HEK293 (cell line): ENCODE measurements at regions not wholly inside any gene's neighbourhood (a gene's known extent, or its start where the extent isn't known, plus 50 kb on each side); places are given as distances from the start of the nearest gene placed in this dataset.

Experiments used
- CTCF ChIA-PET: fragments of 350-600 bp; formaldehyde crosslinking; extraction: SDS; loops from one replicate; lab custom pipeline; 2021; ENCODE audit warnings: antibody characterized with exemption; lab: Yijun Ruan, JAX
- POLR2A ChIA-PET: fragments of 300-600 bp; formaldehyde crosslinking; extraction: SDS; loops from one replicate; lab custom pipeline; 2020; ENCODE audit warnings: antibody characterized with exemption, inconsistent platforms; lab: Yijun Ruan, JAX
- H3K27ac ChIP-seq: fragments of 200-500 bp; sonication (Bioruptor generic); 2 replicates; pipeline ENCODE4 v1.5.1; 2014; ENCODE audit warnings: low read depth, low read length, control low read depth, inconsistent platforms; ENCODE audit errors: extremely low read depth
- H3K36me3 ChIP-seq, 2 experiments: fragments of 200-500 bp in 1 of 2; sonication (Bioruptor generic) in 1 of 2; 1 replicate in 1 of 2; 2 replicates in 1 of 2; pipeline ENCODE4 v1.5.1; 2014 to 2017; ENCODE audit warnings: inconsistent platforms in 2 of 2, low read length in 2 of 2; ENCODE audit not compliant: control insufficient read depth in 2 of 2, insufficient read depth in 1 of 2
- H3K4me1 ChIP-seq: fragments of 200-500 bp; sonication (Bioruptor generic); 2 replicates; pipeline ENCODE4 v1.5.1; 2014; ENCODE audit warnings: mild to moderate bottlenecking, low read length, inconsistent platforms; ENCODE audit not compliant: control insufficient read depth, insufficient read depth
- H3K4me3 ChIP-seq: 2 replicates; pipeline ENCODE4 v1.5.1; 2011; ENCODE audit warnings: low read depth, mild to moderate bottlenecking, control low read depth, low read length, moderate library complexity
- H3K9me3 ChIP-seq: fragments of 200-500 bp; sonication (Bioruptor generic); 2 replicates; pipeline ENCODE4 v1.5.1; 2014; ENCODE audit warnings: low read depth, low read length, inconsistent platforms; ENCODE audit not compliant: control insufficient read depth, insufficient read depth
- SCRT2 ChIP-seq: fragments of 450-650 bp; formaldehyde crosslinking; IDR thresholded peaks from 2 replicates; pipeline ENCODE4 v1.5.1; 2016; ENCODE audit warnings: missing biosample characterization, missing genetic modification characterization
- ZBTB49 ChIP-seq: fragments of 450-650 bp; formaldehyde crosslinking; IDR thresholded peaks from 2 replicates; pipeline ENCODE4 v1.5.1; 2016; ENCODE audit warnings: missing biosample characterization, missing genetic modification characterization, low read depth
- ZFP41 ChIP-seq: fragments of 450-650 bp; formaldehyde crosslinking; IDR thresholded peaks from 2 replicates; pipeline ENCODE4 v1.5.1; 2016; ENCODE audit warnings: missing biosample characterization, missing genetic modification characterization, borderline replicate concordance
- ZNF133 ChIP-seq: fragments of 450-650 bp; formaldehyde crosslinking; IDR thresholded peaks from 2 replicates; pipeline ENCODE4 v1.5.1; 2016; ENCODE audit warnings: missing biosample characterization, missing genetic modification characterization
- ZNF148 ChIP-seq: fragments of 450-650 bp; formaldehyde crosslinking; IDR thresholded peaks from 2 replicates; pipeline ENCODE4 v1.5.0; 2017; ENCODE audit warnings: missing biosample characterization, missing genetic modification characterization, borderline replicate concordance
- ZNF184 ChIP-seq: fragments of 450-650 bp; IDR thresholded peaks from 2 replicates; pipeline ENCODE4 v1.5.1; 2018; ENCODE audit warnings: missing biosample characterization, mild to moderate bottlenecking, missing genetic modification characterization
- ZNF280C ChIP-seq: fragments of 450-650 bp; formaldehyde crosslinking; IDR thresholded peaks from 2 replicates; pipeline ENCODE4 v1.5.1; 2016; ENCODE audit warnings: missing biosample characterization, missing genetic modification characterization
- ZNF423 ChIP-seq: fragments of 450-650 bp; formaldehyde crosslinking; IDR thresholded peaks from 2 replicates; pipeline ENCODE4 v1.5.1; 2016; ENCODE audit warnings: missing biosample characterization, missing genetic modification characterization
- ZNF433 ChIP-seq: fragments of 450-650 bp; formaldehyde crosslinking; IDR thresholded peaks from 2 replicates; pipeline ENCODE4 v1.5.1; 2016; ENCODE audit warnings: missing biosample characterization, missing genetic modification characterization, low read depth
- ZNF623 ChIP-seq: fragments of 450-650 bp; formaldehyde crosslinking; IDR thresholded peaks from 2 replicates; pipeline ENCODE4 v1.5.1; 2016; ENCODE audit warnings: missing biosample characterization, missing genetic modification characterization
- ZNF626 ChIP-seq: fragments of 450-650 bp; sonication (Bioruptor Pico); formaldehyde crosslinking; IDR thresholded peaks from 2 replicates; pipeline ENCODE4 v1.5.1; 2018; ENCODE audit warnings: missing biosample characterization, missing genetic modification characterization, inconsistent platforms
- ZNF707 ChIP-seq: fragments of 450-650 bp; formaldehyde crosslinking; IDR thresholded peaks from 2 replicates; pipeline ENCODE4 v1.5.1; 2016; ENCODE audit warnings: missing biosample characterization, missing genetic modification characterization
- TF ChIP-seq, protein P1 (sequence below): fragments of 450-650 bp; formaldehyde crosslinking; IDR thresholded peaks from 2 replicates; pipeline ENCODE4; 2016; ENCODE audit warnings: missing biosample characterization, missing genetic modification characterization

DNA sequence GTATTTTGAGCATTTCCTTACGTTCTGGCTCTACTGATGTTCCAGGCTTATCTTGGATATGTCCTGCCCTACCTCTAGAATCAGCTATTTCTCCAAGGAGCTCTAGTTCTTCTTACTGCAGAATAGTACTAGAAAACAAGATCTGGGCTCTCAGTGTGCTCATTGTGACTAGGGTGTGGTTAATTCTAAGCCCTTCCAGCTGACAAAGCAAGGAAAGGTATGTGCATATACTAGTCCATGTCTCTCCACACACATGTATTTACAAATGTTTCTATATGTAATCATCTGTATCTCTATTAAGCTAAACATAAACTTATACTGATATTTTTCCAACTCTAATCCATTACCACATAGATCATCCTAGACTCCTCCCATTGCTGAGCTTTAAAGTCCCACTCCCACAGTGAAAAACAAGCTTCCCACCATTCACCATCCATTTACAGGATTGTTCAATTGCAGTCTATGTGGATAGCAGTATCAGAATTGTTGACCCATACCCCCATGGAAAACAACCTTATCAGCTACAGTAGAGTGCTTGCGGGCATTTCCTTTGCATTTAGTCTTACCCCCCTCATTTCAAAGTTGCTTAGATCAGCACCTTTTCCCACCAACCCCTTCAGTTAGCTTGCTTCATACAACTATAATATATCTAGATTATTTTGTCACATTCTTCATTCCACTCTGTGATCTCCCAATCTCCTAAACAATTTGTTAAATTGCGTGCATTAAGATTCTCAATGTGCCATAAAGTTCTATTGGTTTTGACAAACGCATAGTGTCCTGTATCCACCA lies 194.5 kb downstream of the SOX9 start:
- Histone ChIP-seq H3K4me3 (no peak overlapping the region), H3K4me1 (no peaks in the 10 kb centered on the region), H3K9me3 (no peaks in the 10 kb centered on the region), H3K27ac (no peak overlapping the region), H3K36me3 (no peaks in the 10 kb centered on the region)
- POLR2A ChIA-PET = interaction anchor here (1.3 kb wide), 1 partner anchor 194 kb away, joined by 5 read pairs; the partner anchor contains the start of gene SOX9
- CTCF ChIA-PET = interaction anchor here (0.7 kb wide), 1 partner anchor 31 kb away, joined by 3 read pairs; no protein-coding TSS in a partner anchor
- TF ChIP-seq SCRT2 (tag by site-specific recombination) = no peak
- no peak for TF ChIP-seq ZNF148
- TF ChIP-seq ZNF280C (tag by site-specific recombination) = no peak
- no peak for TF ChIP-seq ZNF423
- no peak for TF ChIP-seq ZNF433 (tag by site-specific recombination)
- no peak for TF ChIP-seq ZNF623 (tag by site-specific recombination)

- CTCF ChIA-PET = no interaction called here
- POLR2A ChIA-PET = no interaction called here
- TF ChIP-seq ZNF184 (tag by site-specific recombination) = no peak
These were observed 197.3 kb downstream of the SOX9 start for GRCh38 chr17:72318131-72318530.

GRCh38 chr17:72321896-72322295 lies 201.1 kb downstream of the SOX9 start:
- TF ChIP-seq, protein P1, sequence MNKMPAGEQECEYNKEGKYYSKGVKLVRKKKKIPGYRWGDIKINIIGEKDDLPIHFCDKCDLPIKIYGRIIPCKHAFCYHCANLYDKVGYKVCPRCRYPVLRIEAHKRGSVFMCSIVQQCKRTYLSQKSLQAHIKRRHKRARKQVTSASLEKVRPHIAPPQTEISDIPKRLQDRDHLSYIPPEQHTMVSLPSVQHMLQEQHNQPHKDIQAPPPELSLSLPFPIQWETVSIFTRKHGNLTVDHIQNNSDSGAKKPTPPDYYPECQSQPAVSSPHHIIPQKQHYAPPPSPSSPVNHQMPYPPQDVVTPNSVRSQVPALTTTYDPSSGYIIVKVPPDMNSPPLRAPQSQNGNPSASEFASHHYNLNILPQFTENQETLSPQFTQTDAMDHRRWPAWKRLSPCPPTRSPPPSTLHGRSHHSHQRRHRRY (tag by site-specific recombination) = no peak
- TF ChIP-seq ZFP41 (tag by site-specific recombination) (no peak), ZBTB49 (no peak), ZNF626 (tag by site-specific recombination) (no peak), ZNF707 (no peak), ZNF133 (tag by site-specific recombination) (no peak)
- no peak overlapping the region for H3K27ac ChIP-seq
- H3K4me3 ChIP-seq = no peak overlapping the region
- no peaks in the 10 kb centered on the region for H3K4me1 ChIP-seq
- ChIA-PET POLR2A (no interaction called here), CTCF (no interaction called here)
- peaks cover 2% of the 10 kb centered on the region; the same call in 1 of the 2 replicates for H3K9me3 ChIP-seq
- H3K36me3 ChIP-seq = no peaks in the 10 kb centered on the region

More at GRCh38 chr17:72318131-72318530, 197.3 kb downstream of the SOX9 start:
- Histone ChIP-seq H3K36me3 (no peaks in the 10 kb centered on the region), H3K9me3 (no peaks in the 10 kb centered on the region), H3K4me3 (no peak overlapping the region), H3K27ac (no peak overlapping the region), H3K4me1 (no peaks in the 10 kb centered on the region)
